ENCODE measurements at regions not wholly inside any gene's neighbourhood (a gene's known extent, or its start where the extent isn't known, plus 50 kb on each side); places are given as distances from the start of the nearest gene placed in this dataset.
"Not testable (repeated sequence)": the region's sequence is repeated elsewhere in the genome, so short reads cannot be mapped to it uniquely, and the experiment has no call there.

- Histone ChIP-seq H3K27ac (ENCODE audit: low read depth in 1 of 2, low read length in 1 of 2) (no peak overlapping the region), H3K4me3 (ENCODE audit: low read length in 2 of 2) (no peak overlapping the region), H3K36me3 (ENCODE audit: control insufficient read depth in 2 of 2, insufficient read depth in 2 of 2, low read length in 1 of 2) (no peaks in the 10 kb centered on the region), H3K9me3 (ENCODE audit: control insufficient read depth in 2 of 2, insufficient read depth in 1 of 2, low read length in 1 of 2) (no peaks in the 10 kb centered on the region), H3K27me3 (ENCODE audit: control insufficient read depth in 2 of 2, insufficient read depth in 1 of 2, low read length in 1 of 2) (no peaks in the 10 kb centered on the region), H3K4me1 (ENCODE audit: control insufficient read depth in 2 of 2, insufficient read depth in 2 of 2, low read length in 2 of 2) (no peaks in the 10 kb centered on the region)
- DNase-seq (ENCODE audit: low read depth in 6 of 9, low spot score in 9 of 9) = no peak
Measured at GRCh38 chr11:97621282-97621681, 1231.5 kb downstream of the JRKL start.

DNA sequence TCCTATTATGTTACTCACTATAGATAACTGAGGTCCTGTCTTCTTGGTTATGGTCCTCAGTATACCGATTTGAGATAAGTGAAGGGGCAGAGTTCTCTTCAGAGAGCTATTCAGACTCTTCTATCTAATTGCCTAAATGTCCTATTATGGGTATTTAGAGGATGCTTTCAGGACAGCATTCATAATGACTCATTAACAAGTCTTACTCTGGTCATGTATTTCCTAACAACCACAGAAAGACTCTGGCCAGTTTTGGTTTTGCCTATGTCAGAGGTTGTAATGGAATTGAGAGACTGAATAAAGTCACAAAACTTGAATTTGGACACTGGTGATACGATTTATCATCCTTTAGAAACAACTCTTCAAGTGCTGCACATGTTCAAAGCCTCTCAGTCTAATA, 1233.0 kb downstream of the JRKL start:
- no peaks in the 10 kb centered on the region for H3K9me3 ChIP-seq (ENCODE audit: control insufficient read depth in 2 of 2, insufficient read depth in 1 of 2, low read length in 1 of 2)
- H3K4me3 ChIP-seq (ENCODE audit: low read length in 2 of 2) = no peak overlapping the region
- no peaks in the 10 kb centered on the region for H3K4me1 ChIP-seq (ENCODE audit: control insufficient read depth in 2 of 2, insufficient read depth in 2 of 2, low read length in 2 of 2)
- H3K27me3 ChIP-seq (ENCODE audit: control insufficient read depth in 2 of 2, insufficient read depth in 1 of 2, low read length in 1 of 2) = no peaks in the 10 kb centered on the region
- WGBS = 83% methylated on average over 2 of the region's 2 CpGs
- H3K27ac ChIP-seq (ENCODE audit: low read depth in 1 of 2, low read length in 1 of 2) = no peak overlapping the region
- DNase-seq (ENCODE audit: low read depth in 6 of 9, low spot score in 9 of 9) = no peak
- H3K36me3 ChIP-seq (ENCODE audit: control insufficient read depth in 2 of 2, insufficient read depth in 2 of 2, low read length in 1 of 2) = no peaks in the 10 kb centered on the region

GRCh38 chr11:97636741-97637140, 1246.9 kb downstream of the JRKL start:
- not testable (repeated sequence) for H3K27me3 ChIP-seq (ENCODE audit: control insufficient read depth in 2 of 2, insufficient read depth in 1 of 2, low read length in 1 of 2); H3K36me3 ChIP-seq (ENCODE audit: control insufficient read depth in 2 of 2, insufficient read depth in 2 of 2, low read length in 1 of 2); H3K4me1 ChIP-seq (ENCODE audit: control insufficient read depth in 2 of 2, insufficient read depth in 2 of 2, low read length in 2 of 2); DNase-seq (ENCODE audit: low read depth in 6 of 9, low spot score in 9 of 9); H3K4me3 ChIP-seq (ENCODE audit: low read length in 2 of 2); H3K9me3 ChIP-seq (ENCODE audit: control insufficient read depth in 2 of 2, insufficient read depth in 1 of 2, low read length in 1 of 2); H3K27ac ChIP-seq (ENCODE audit: low read depth in 1 of 2, low read length in 1 of 2)
- WGBS = 86% methylated on average over 4 of the region's 4 CpGs

- DNase-seq (ENCODE audit: low read depth in 6 of 9, low spot score in 9 of 9) = no peak
- Histone ChIP-seq H3K9me3 (ENCODE audit: control insufficient read depth in 2 of 2, insufficient read depth in 1 of 2, low read length in 1 of 2) (no peaks in the 10 kb centered on the region), H3K4me1 (ENCODE audit: control insufficient read depth in 2 of 2, insufficient read depth in 2 of 2, low read length in 2 of 2) (no peaks in the 10 kb centered on the region), H3K36me3 (ENCODE audit: control insufficient read depth in 2 of 2, insufficient read depth in 2 of 2, low read length in 1 of 2) (no peaks in the 10 kb centered on the region), H3K27me3 (ENCODE audit: control insufficient read depth in 2 of 2, insufficient read depth in 1 of 2, low read length in 1 of 2) (no peaks in the 10 kb centered on the region), H3K27ac (ENCODE audit: low read depth in 1 of 2, low read length in 1 of 2) (no peak overlapping the region), H3K4me3 (ENCODE audit: low read length in 2 of 2) (no peak overlapping the region)
Measured at GRCh38 chr11:97637701-97638100, 1247.9 kb downstream of the JRKL start.

DNA sequence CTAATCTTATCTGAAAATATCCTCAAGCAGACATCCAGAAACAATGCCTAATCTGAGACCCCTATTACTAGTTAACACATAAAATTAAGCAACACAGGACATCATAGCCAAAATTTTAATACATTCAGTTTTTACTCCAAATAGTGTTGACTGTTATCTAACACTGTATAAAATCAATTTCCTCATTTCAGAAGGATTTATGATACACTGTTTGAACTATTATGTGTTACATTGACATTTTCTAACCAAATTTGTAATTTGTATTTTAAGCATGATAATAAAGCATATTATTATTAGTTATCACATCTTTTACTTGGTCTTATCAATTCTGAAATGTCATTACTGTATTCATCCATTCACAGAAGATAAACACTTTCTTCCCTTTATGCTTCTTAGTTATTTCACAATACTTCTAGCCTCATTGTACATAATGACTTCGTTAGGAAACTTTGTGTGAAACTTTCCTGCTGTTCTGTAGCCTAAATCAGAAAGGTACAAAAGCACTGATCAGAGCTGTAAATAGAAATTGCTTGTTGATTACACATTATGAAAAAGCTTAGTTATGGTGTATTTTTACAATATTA, 1248.9 kb downstream of the JRKL start:
- H3K9me3 ChIP-seq (ENCODE audit: control insufficient read depth in 2 of 2, insufficient read depth in 1 of 2, low read length in 1 of 2) = no peaks in the 10 kb centered on the region
- 68% methylated on average over 1 of the region's 1 CpG for WGBS
- H3K27ac ChIP-seq (ENCODE audit: low read depth in 1 of 2, low read length in 1 of 2) = no peak overlapping the region
- no peak overlapping the region for H3K4me3 ChIP-seq (ENCODE audit: low read length in 2 of 2)
- no peak for DNase-seq (ENCODE audit: low read depth in 6 of 9, low spot score in 9 of 9)
- H3K36me3 ChIP-seq (ENCODE audit: control insufficient read depth in 2 of 2, insufficient read depth in 2 of 2, low read length in 1 of 2) = no peaks in the 10 kb centered on the region
- no peaks in the 10 kb centered on the region for H3K27me3 ChIP-seq (ENCODE audit: control insufficient read depth in 2 of 2, insufficient read depth in 1 of 2, low read length in 1 of 2)
- H3K4me1 ChIP-seq (ENCODE audit: control insufficient read depth in 2 of 2, insufficient read depth in 2 of 2, low read length in 2 of 2) = no peaks in the 10 kb centered on the region

DNA sequence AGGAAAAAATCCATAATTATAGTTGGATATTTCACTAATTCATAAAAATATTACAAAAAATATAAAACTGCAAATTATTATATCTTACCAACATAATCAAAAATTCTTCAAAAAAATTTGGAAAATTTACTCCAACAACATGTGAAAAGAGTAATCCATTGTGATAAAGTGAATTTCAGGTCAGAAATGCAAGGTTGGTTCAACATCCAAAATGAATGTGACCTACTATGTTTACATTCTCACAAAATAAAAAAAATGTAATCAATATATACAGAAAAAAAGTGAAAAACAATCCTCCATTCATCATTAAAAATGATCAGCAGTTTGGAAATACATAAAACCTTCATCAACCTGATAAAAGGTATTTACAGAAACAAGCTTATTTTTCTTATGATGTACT, 1252.2 kb downstream of the JRKL start:
- DNase-seq (ENCODE audit: low read depth in 6 of 9, low spot score in 9 of 9) = no peak

GRCh38 chr11:97645736-97646135, 1255.9 kb downstream of the JRKL start:
- Histone ChIP-seq H3K27me3 (ENCODE audit: control insufficient read depth in 2 of 2, insufficient read depth in 1 of 2, low read length in 1 of 2) (no peaks in the 10 kb centered on the region), H3K4me1 (ENCODE audit: control insufficient read depth in 2 of 2, insufficient read depth in 2 of 2, low read length in 2 of 2) (no peaks in the 10 kb centered on the region), H3K9me3 (ENCODE audit: control insufficient read depth in 2 of 2, insufficient read depth in 1 of 2, low read length in 1 of 2) (no peaks in the 10 kb centered on the region), H3K36me3 (ENCODE audit: control insufficient read depth in 2 of 2, insufficient read depth in 2 of 2, low read length in 1 of 2) (no peaks in the 10 kb centered on the region), H3K27ac (ENCODE audit: low read depth in 1 of 2, low read length in 1 of 2) (no peak overlapping the region), H3K4me3 (ENCODE audit: low read length in 2 of 2) (no peak overlapping the region)
- WGBS = 94% methylated on average over 3 of the region's 3 CpGs
- no peak for DNase-seq (ENCODE audit: low read depth in 6 of 9, low spot score in 9 of 9)

More for the DNA sequence above, 1252.2 kb downstream of the JRKL start:
- Histone ChIP-seq H3K4me3 (ENCODE audit: low read length in 2 of 2) (no peak overlapping the region), H3K9me3 (ENCODE audit: control insufficient read depth in 2 of 2, insufficient read depth in 1 of 2, low read length in 1 of 2) (no peaks in the 10 kb centered on the region), H3K27me3 (ENCODE audit: control insufficient read depth in 2 of 2, insufficient read depth in 1 of 2, low read length in 1 of 2) (no peaks in the 10 kb centered on the region), H3K36me3 (ENCODE audit: control insufficient read depth in 2 of 2, insufficient read depth in 2 of 2, low read length in 1 of 2) (no peaks in the 10 kb centered on the region), H3K4me1 (ENCODE audit: control insufficient read depth in 2 of 2, insufficient read depth in 2 of 2, low read length in 2 of 2) (no peaks in the 10 kb centered on the region), H3K27ac (ENCODE audit: low read depth in 1 of 2, low read length in 1 of 2) (no peak overlapping the region)

DNA sequence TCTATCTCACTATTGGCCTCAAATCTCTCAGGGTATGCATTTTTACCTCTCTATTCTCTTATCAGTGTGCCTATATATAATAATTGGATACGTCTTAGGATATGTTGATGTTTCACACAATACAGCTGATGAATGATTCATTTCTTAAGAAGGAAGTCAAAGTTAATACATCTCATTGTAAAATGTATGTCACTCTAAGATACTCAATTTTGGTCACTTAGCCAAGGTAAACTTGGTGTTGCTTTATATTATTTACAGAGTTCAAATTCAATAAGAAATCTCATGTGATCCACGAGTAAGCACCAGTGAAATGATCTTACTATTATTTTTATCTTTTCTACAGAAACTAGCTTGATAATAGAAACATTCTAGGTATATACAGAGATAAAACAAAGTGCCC, 1266.5 kb downstream of the JRKL start:
- Histone ChIP-seq H3K9me3 (ENCODE audit: control insufficient read depth in 2 of 2, insufficient read depth in 1 of 2, low read length in 1 of 2) (peaks cover 0 to 9% of the 10 kb centered on the region in 2 donors), H3K27ac (ENCODE audit: low read depth in 1 of 2, low read length in 1 of 2) (no peak overlapping the region), H3K27me3 (ENCODE audit: control insufficient read depth in 2 of 2, insufficient read depth in 1 of 2, low read length in 1 of 2) (no peaks in the 10 kb centered on the region), H3K4me3 (ENCODE audit: low read length in 2 of 2) (no peak overlapping the region), H3K4me1 (ENCODE audit: control insufficient read depth in 2 of 2, insufficient read depth in 2 of 2, low read length in 2 of 2) (no peaks in the 10 kb centered on the region), H3K36me3 (ENCODE audit: control insufficient read depth in 2 of 2, insufficient read depth in 2 of 2, low read length in 1 of 2) (no peaks in the 10 kb centered on the region)
- no peak for DNase-seq (ENCODE audit: low read depth in 6 of 9, low spot score in 9 of 9)
- 90% methylated on average over 2 of the region's 2 CpGs for WGBS

DNA sequence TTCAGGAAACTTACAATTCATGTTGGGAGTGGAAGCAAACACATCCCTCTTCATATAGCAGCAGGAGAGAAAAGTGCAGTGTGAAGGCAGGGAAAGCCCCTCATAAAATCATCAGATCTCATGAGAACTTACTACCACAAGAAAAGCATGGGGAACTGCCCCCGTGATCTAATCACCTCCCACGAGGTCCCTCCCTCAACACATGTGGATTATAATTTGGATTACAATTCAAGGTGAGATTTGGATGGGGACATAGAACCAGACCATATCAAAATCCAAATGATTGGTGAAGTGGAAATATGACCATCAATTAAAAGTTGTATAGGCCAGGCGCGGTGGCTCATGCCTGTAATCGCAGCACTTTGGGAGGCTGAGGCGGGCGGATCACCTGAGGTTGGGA, 1268.0 kb downstream of the JRKL start:
- no peaks in the 10 kb centered on the region for H3K4me1 ChIP-seq (ENCODE audit: control insufficient read depth in 2 of 2, insufficient read depth in 2 of 2, low read length in 2 of 2)
- no peak for DNase-seq (ENCODE audit: low read depth in 6 of 9, low spot score in 9 of 9)
- H3K27me3 ChIP-seq (ENCODE audit: control insufficient read depth in 2 of 2, insufficient read depth in 1 of 2, low read length in 1 of 2) = no peaks in the 10 kb centered on the region
- no peak overlapping the region for H3K4me3 ChIP-seq (ENCODE audit: low read length in 2 of 2)
- WGBS = 94% methylated on average over 7 of the region's 7 CpGs
- H3K36me3 ChIP-seq (ENCODE audit: control insufficient read depth in 2 of 2, insufficient read depth in 2 of 2, low read length in 1 of 2) = no peaks in the 10 kb centered on the region
- H3K27ac ChIP-seq (ENCODE audit: low read depth in 1 of 2, low read length in 1 of 2) = no peak overlapping the region
- H3K9me3 ChIP-seq (ENCODE audit: control insufficient read depth in 2 of 2, insufficient read depth in 1 of 2, low read length in 1 of 2) = no peaks in the 10 kb centered on the region

- Histone ChIP-seq H3K4me3 (ENCODE audit: low read length in 2 of 2) (no peak overlapping the region), H3K27ac (ENCODE audit: low read depth in 1 of 2, low read length in 1 of 2) (no peak overlapping the region), H3K27me3 (ENCODE audit: control insufficient read depth in 2 of 2, insufficient read depth in 1 of 2, low read length in 1 of 2) (no peaks in the 10 kb centered on the region), H3K9me3 (ENCODE audit: control insufficient read depth in 2 of 2, insufficient read depth in 1 of 2, low read length in 1 of 2) (peaks cover 0 to 8% of the 10 kb centered on the region in 2 donors), H3K36me3 (ENCODE audit: control insufficient read depth in 2 of 2, insufficient read depth in 2 of 2, low read length in 1 of 2) (no peaks in the 10 kb centered on the region), H3K4me1 (ENCODE audit: control insufficient read depth in 2 of 2, insufficient read depth in 2 of 2, low read length in 2 of 2) (no peaks in the 10 kb centered on the region)
- 94% methylated on average over 20 of the region's 20 CpGs for WGBS
- no peak for DNase-seq (ENCODE audit: low read depth in 6 of 9, low spot score in 9 of 9)
Measured at GRCh38 chr11:97667057-97667456, 1277.2 kb downstream of the JRKL start.
